GM12891 (cell line): ENCODE measurements at regions not wholly inside any gene's neighbourhood (a gene's known extent, or its start where the extent isn't known, plus 50 kb on each side); places are given as distances from the start of the nearest gene placed in this dataset.

Experiments
- POLR2A ChIP-seq: IDR thresholded peaks from 2 replicates; pipeline ENCODE4 v1.6.1; 2011; ENCODE audit warnings: low read depth, low read length, control low read depth
- TAF1 ChIP-seq: IDR thresholded peaks from 2 replicates; pipeline ENCODE4 v1.6.1; 2011; ENCODE audit warnings: low read depth, low read length, control low read depth

- TF ChIP-seq POLR2A (no peak), TAF1 (no peak)
Observed at GRCh38 chr2:4656326-4656725, 953.0 kb downstream of the DCDC2C start.
